Retinal pigment epithelial cell (primary cell): ENCODE measurements at regions not wholly inside any gene's neighbourhood (a gene's known extent, or its start where the extent isn't known, plus 50 kb on each side); places are given as distances from the start of the nearest gene placed in this dataset.

Experiments
- DNase-seq: peaks from one replicate; pipeline ENCODE4 v3.0.0-alpha.2; 2010; ENCODE audit warnings: low read depth
- H3K4me3 ChIP-seq: 2 replicates; pipeline ENCODE4 v1.5.1; 2011; ENCODE audit warnings: mild to moderate bottlenecking, low read length, control low read depth, moderate library complexity
- TF ChIP-seq, protein P1 (sequence below): conservative IDR thresholded peaks from 2 replicates; pipeline ENCODE4 v1.5.1; 2011; ENCODE audit warnings: low read depth, low read length, control low read depth, inconsistent platforms

DNA sequence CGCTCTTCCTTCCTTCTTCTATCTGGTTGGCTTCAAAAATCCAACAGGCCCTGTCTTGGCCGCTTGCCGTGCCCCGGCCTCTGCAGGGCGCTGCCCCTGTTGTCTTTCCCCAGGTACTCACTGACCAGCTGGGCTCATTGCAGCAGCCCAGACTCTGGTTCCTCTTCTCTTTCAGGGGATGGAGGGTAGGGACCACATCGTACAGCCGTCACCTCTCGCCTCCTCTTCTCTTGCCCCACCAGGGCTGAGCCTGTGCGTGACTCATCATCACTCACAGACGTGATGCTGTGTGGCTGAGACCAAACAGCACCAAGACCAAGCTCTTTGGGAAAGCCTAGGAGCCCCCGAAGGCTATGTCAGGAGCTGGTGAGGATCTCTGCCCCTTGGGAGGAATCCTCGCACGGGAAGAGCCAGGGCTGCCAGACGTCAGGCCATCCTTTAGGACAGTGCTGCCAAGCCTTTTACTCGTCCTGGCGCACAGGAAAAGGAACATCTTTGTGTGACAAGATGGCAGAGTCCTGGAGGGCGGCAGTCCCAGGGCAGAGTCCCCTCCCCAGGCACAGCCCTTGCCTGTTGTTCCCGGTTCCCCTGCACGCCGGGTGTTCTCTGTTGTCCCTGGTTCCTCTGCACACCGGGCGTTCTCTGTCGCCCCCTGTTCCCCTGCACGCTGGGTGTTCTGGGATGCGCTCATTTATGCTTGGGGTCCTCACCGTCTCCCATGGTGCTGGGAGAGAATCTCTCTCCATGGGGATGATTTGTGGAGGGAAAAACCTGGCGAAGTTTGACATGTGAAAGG lies 188.5 kb upstream of the SHH start:
- no peak for DNase-seq
- no peak overlapping the region for H3K4me3 ChIP-seq
- TF ChIP-seq, protein P1, sequence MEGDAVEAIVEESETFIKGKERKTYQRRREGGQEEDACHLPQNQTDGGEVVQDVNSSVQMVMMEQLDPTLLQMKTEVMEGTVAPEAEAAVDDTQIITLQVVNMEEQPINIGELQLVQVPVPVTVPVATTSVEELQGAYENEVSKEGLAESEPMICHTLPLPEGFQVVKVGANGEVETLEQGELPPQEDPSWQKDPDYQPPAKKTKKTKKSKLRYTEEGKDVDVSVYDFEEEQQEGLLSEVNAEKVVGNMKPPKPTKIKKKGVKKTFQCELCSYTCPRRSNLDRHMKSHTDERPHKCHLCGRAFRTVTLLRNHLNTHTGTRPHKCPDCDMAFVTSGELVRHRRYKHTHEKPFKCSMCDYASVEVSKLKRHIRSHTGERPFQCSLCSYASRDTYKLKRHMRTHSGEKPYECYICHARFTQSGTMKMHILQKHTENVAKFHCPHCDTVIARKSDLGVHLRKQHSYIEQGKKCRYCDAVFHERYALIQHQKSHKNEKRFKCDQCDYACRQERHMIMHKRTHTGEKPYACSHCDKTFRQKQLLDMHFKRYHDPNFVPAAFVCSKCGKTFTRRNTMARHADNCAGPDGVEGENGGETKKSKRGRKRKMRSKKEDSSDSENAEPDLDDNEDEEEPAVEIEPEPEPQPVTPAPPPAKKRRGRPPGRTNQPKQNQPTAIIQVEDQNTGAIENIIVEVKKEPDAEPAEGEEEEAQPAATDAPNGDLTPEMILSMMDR: no peak

DNA sequence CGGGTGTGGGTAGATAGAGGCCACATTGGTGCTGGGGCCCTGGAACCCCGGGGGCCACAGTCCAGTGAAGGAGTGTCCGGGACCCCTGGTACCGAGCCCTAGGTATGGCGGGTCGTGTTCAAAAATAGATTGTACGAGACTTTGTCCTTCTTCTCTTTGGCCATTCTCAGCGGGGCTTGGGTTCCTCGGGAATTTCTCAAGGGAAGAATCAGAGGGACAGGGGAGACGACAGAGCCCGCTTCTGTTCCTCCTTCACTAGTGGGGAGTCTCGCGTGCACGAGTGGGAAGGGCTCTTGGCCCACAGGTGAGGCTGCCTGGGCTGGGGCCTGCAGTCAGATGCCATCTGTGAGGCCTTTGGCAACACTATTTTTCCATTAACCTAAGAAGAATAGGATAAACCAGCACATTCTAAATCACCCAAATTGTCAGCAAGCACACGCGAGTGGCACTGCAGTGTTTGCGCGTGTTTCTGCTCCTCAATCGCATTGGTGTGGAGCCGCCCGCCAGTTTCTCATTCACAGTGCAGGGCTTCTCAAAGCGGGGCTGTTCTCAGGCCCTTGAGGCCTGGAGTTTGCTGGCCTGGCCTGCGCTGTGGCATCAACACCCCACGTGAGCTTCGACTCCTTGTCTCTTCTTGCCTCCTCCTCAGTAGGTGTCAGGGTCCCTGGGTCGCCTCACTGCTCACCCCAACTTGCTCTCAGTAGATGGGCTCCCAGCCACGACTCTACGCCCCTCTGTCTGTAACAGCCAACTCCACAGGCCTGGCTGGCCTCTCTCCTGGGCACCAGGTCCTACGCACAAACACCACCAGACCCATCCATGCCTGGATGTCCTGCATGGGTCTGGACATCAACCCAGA lies 187.6 kb upstream of the SHH start:
- no peak for DNase-seq
- TF ChIP-seq, protein P1: no peak
- H3K4me3 ChIP-seq: no peak overlapping the region

DNA sequence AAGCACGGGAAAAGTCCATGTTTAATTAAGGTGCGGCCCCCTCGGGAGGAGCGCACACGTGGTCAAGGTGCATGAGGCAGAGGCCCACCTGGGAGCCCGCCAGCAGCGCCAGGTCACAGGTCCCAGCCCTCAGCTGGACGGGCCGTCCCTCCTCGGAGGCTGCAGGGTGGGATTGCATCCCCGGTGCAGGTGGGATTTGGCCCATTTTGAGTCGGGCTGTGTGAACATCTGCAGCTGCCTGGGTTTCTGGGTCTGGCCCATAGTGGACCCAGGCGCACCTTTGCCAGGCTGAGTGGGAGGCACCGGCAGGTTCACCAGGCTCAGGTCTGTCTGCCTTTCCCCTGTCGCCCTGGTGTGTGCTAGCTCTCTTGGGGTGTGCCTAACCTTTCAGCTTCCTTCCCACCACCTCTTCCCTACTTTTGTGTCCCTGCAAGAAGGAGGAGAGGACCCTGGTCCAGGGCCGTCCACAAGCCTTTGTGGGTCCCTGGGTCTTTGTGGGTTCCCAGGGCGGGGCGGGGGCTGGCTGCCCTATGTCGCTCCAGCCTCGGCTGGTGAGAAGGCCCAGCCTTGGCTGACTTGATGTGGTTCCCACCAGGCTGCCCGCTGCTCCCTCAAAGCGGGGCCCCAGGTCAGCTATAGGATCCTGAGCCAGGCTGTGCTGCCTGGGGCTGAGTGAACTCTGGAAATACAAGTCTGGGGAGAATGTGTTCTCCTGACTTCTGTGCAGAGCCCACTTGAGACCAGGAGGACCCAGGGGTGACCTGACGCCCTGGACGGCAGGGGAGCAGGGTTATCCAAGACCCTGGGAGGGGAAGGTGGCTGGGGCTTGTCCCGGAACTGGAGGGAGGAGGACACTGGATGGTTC lies 186.7 kb upstream of the SHH start:
- TF ChIP-seq, protein P1: no peak
- no peak overlapping the region for H3K4me3 ChIP-seq
- no peak for DNase-seq

DNA sequence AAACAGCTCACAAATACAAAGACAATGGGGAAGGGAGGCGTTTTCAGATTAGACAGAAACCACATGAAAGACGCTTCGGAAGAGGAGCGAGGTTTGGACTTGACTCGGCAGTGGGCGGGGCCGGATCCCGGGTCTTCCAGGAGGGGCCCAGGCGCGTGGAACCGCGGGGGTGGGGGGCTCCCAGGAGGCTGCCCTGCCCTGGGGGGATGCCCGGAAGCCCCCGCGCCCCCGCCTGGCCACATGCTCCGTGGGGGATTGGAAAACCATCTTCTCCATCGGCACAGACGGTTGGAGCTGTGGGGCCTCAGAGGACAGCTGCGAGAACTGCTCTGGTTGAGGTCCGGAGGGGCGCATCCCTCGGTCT lies 186.0 kb upstream of the SHH start:
- no peak for DNase-seq
- no peak overlapping the region for H3K4me3 ChIP-seq
- TF ChIP-seq, protein P1: no peak

- DNase-seq: no peak
- H3K4me3 ChIP-seq: no peak overlapping the region
- TF ChIP-seq, protein P1: no peak
These were observed 185.4 kb upstream of the SHH start for GRCh38 chr7:155997431-155998327.

DNA sequence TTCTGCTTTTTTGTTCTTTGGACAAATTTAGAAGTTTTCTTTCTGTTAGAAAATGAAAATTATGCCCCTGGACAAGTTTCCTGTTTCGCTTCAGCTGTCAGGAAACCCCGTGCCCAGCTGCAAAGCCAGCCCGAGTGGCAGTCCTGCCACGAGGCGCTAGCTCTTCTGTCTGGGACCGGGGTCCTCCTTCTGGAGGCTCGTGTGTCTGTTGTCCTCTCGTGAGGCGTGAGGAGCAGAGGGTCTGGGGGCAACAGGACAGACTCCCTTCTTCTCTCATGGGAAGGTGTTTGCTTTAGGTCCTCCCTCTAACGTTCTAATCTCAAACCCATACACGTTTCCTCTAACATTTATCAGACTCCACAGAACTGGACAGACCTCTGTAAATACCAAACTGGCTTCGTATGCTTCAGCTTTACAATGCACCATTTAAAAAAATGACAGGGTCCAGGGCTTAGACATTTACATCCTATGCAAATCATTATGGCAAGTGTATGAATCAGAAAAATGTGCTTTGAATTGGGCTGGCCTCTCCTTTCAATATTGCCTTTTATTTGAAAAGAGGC lies 184.5 kb upstream of the SHH start:
- DNase-seq: no peak
- TF ChIP-seq, protein P1: no peak
- H3K4me3 ChIP-seq: no peak overlapping the region
